Hepatocyte (in vitro differentiated cells): ENCODE measurements at regions not wholly inside any gene's neighbourhood (a gene's known extent, or its start where the extent isn't known, plus 50 kb on each side); places are given as distances from the start of the nearest gene placed in this dataset.

ENCODE experiments used
- DNase-seq: peaks from one replicate; pipeline ENCODE4 v3.0.0-alpha.2; 2016; ENCODE audit warnings: low spot score
- H2AFZ ChIP-seq: fragments of 200-600 bp; sonication (generic); 2 replicates; pipeline ENCODE4 v1.6.0; 2016; ENCODE audit warnings: antibody characterized with exemption, mild to moderate bottlenecking
- H3K27ac ChIP-seq: fragments of 200-600 bp; sonication (generic); 2 replicates; pipeline ENCODE4 v1.5.1; 2016; ENCODE audit warnings: mild to moderate bottlenecking
- H3K27me3 ChIP-seq: fragments of 200-600 bp; sonication (generic); 2 replicates; pipeline ENCODE4 v1.6.1; 2016
- H3K36me3 ChIP-seq: fragments of 200-600 bp; sonication (generic); replicated peaks from 2 replicates; pipeline ENCODE4 v1.5.1; 2016; ENCODE audit warnings: low read depth; ENCODE audit not compliant: insufficient read depth
- H3K4me1 ChIP-seq: fragments of 200-600 bp; sonication (generic); 2 replicates; pipeline ENCODE4 v1.5.1; 2016; ENCODE audit warnings: mild to moderate bottlenecking, moderate library complexity; ENCODE audit not compliant: insufficient read depth
- H3K4me2 ChIP-seq: fragments of 200-600 bp; sonication (generic); 2 replicates; pipeline ENCODE4 v1.6.0; 2016
- H3K4me3 ChIP-seq: fragments of 200-600 bp; sonication (generic); 2 replicates; pipeline ENCODE4 v1.5.1; 2016; ENCODE audit warnings: mild to moderate bottlenecking
- H3K79me2 ChIP-seq: fragments of 200-600 bp; sonication (generic); 2 replicates; pipeline ENCODE4 v1.6.0; 2017; ENCODE audit warnings: mild to moderate bottlenecking
- H3K9me2 ChIP-seq: fragments of 200-600 bp; sonication (generic); replicated peaks from 2 replicates; pipeline ENCODE4 v1.6.0; 2017; ENCODE audit warnings: mild to moderate bottlenecking; ENCODE audit not compliant: insufficient read depth
- H3K9me3 ChIP-seq: fragments of 200-600 bp; sonication (generic); 2 replicates; pipeline ENCODE4 v1.5.1; 2016; ENCODE audit warnings: low read depth, mild to moderate bottlenecking
- H4K20me1 ChIP-seq: fragments of 200-600 bp; sonication (generic); 2 replicates; pipeline ENCODE4 v1.6.0; 2016; ENCODE audit warnings: mild to moderate bottlenecking; ENCODE audit not compliant: insufficient read depth, poor library complexity, severe bottlenecking
- EZH2 ChIP-seq: fragments of 200-600 bp; sonication (generic); IDR thresholded peaks from 2 replicates; pipeline ENCODE4 v1.6.1; 2016; ENCODE audit warnings: antibody characterized with exemption, mild to moderate bottlenecking, borderline replicate concordance
- EZH2phosphoT487 ChIP-seq: fragments of 200-600 bp; sonication (generic); IDR thresholded peaks from one replicate; pipeline ENCODE4 v1.6.1; 2018; ENCODE audit warnings: antibody characterized with exemption, mild to moderate bottlenecking, low read depth, moderate library complexity; ENCODE audit not compliant: unreplicated experiment, severe bottlenecking
- WGBS: methylation state at CpG from one replicate; pipeline ENCODE4 v1.1.6; 2016; ENCODE audit warnings: low lambda C conversion rate; ENCODE audit errors: missing lambda C conversion rate; 5-methylcytosine and 5-hydroxymethylcytosine counted together
- TF ChIP-seq, protein P1 (sequence below): fragments of 200-600 bp; sonication (generic); IDR thresholded peaks from 2 replicates; pipeline ENCODE4 v1.5.1; 2016; ENCODE audit warnings: antibody characterized with exemption, mild to moderate bottlenecking; ENCODE audit not compliant: poor library complexity

DNA sequence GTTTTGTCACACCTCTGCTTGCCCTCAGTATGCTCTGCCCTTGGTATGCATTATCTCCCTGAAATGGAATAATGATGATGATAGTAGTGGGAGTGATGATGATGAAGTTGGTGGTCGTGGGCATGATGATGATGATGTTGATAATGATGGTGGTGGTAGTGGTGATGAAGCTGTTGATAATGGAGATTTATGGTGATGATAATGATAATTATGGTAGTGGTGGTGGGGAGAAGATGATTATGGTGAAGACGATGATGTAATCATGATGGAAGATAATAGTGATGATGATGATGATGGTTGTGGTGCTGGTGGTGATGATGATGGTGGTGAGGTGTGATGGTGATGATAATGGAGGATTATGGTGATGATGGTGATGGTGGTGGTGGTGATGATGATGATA is 390.1 kb upstream of the EEF2KMT start:
- H4K20me1 ChIP-seq = no peaks in the 10 kb centered on the region
- H3K36me3 ChIP-seq = no peaks in the 10 kb centered on the region
- DNase-seq = no peak
- H2AFZ ChIP-seq = no peak overlapping the region
- H3K9me3 ChIP-seq = no peaks in the 10 kb centered on the region
- no peaks in the 10 kb centered on the region for H3K79me2 ChIP-seq
- 95% methylated on average over 2 of the region's 2 CpGs for WGBS
- TF ChIP-seq, protein P1, sequence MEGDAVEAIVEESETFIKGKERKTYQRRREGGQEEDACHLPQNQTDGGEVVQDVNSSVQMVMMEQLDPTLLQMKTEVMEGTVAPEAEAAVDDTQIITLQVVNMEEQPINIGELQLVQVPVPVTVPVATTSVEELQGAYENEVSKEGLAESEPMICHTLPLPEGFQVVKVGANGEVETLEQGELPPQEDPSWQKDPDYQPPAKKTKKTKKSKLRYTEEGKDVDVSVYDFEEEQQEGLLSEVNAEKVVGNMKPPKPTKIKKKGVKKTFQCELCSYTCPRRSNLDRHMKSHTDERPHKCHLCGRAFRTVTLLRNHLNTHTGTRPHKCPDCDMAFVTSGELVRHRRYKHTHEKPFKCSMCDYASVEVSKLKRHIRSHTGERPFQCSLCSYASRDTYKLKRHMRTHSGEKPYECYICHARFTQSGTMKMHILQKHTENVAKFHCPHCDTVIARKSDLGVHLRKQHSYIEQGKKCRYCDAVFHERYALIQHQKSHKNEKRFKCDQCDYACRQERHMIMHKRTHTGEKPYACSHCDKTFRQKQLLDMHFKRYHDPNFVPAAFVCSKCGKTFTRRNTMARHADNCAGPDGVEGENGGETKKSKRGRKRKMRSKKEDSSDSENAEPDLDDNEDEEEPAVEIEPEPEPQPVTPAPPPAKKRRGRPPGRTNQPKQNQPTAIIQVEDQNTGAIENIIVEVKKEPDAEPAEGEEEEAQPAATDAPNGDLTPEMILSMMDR = no peak
- TF ChIP-seq EZH2phosphoT487 (no peak), EZH2 (no peak)
- no peak overlapping the region for H3K4me2 ChIP-seq
- no peak overlapping the region for H3K27ac ChIP-seq
- H3K27me3 ChIP-seq = no peaks in the 10 kb centered on the region
- no peaks in the 10 kb centered on the region for H3K4me1 ChIP-seq
- H3K9me2 ChIP-seq = no peaks in the 10 kb centered on the region
- no peak overlapping the region for H3K4me3 ChIP-seq

DNA sequence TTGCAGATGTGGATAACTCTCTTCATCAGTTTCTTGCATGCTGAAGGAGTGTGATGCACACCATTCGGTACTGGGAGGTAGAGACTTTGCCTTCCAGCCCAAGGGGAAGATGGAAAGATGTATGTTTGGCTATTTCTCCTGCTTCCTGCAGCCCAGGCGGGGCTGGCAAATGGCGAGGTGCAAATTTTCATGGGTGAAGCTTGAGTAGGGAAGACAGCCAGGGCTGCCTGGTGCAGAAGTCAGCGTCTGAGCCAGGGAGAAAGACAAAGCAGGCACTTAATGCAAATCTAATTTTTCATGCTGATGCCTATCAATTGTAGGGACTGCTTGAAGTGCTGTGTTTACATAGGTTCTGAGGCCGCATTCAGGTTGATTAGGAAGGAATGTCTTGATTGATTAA is 384.7 kb upstream of the EEF2KMT start:
- WGBS = 63% methylated on average over 5 of the region's 5 CpGs
- no peaks in the 10 kb centered on the region for H3K36me3 ChIP-seq
- H4K20me1 ChIP-seq = no peaks in the 10 kb centered on the region
- no peaks in the 10 kb centered on the region for H3K9me3 ChIP-seq
- no peak overlapping the region for H2AFZ ChIP-seq
- H3K27me3 ChIP-seq = peaks cover 7% of the 10 kb centered on the region
- H3K4me2 ChIP-seq = no peak overlapping the region
- no peak for DNase-seq
- TF ChIP-seq EZH2 (no peak), EZH2phosphoT487 (no peak)
- TF ChIP-seq, protein P1 = no peak
- no peaks in the 10 kb centered on the region for H3K79me2 ChIP-seq
- H3K9me2 ChIP-seq = no peaks in the 10 kb centered on the region
- no peak overlapping the region for H3K27ac ChIP-seq
- H3K4me1 ChIP-seq = no peaks in the 10 kb centered on the region
- H3K4me3 ChIP-seq = no peak overlapping the region

DNA sequence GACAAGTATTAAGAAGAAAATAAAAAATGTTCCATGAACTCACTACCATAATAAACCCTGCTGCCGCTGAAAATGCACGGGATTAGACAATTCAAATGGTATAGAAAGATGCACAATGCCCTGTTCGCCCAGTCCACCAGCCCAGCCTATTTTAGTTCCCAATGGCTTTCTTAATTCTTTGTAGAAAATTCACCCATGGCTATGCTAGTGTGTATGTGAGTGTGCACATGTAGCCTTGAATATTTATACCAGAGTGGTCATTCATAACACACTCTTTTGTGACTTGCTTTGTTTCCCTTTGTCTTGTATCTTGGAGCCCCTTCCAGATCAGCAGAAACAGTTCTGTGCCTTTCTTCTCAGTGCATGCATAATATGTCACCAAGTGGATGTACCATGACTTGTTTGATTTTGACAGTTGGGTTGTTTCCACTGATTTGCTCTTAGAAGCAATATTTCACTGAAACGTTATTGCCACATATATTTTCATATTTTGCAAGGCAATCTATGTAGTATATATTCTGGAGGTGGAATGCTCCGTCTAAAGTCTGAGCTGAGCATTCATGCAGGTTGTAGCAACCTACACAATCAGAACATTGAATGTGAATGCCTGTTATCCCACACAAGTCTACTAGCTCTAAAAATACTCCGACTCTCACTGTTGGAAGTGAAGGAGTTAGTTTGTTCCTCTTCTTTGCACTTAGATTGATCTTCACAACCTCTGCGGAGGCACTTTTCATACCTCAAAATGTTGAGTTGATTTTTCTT is 383.0 kb upstream of the EEF2KMT start:
- no peak overlapping the region for H3K4me2 ChIP-seq
- no peaks in the 10 kb centered on the region for H3K4me1 ChIP-seq
- no peak for DNase-seq
- H3K27ac ChIP-seq = no peak overlapping the region
- H4K20me1 ChIP-seq = no peaks in the 10 kb centered on the region
- no peaks in the 10 kb centered on the region for H3K36me3 ChIP-seq
- no peaks in the 10 kb centered on the region for H3K9me2 ChIP-seq
- H3K4me3 ChIP-seq = no peak overlapping the region
- no peaks in the 10 kb centered on the region for H3K79me2 ChIP-seq
- WGBS = 75% methylated on average over 7 of the region's 7 CpGs
- TF ChIP-seq EZH2phosphoT487 (no peak), EZH2 (no peak)
- TF ChIP-seq, protein P1 = no peak
- no peak overlapping the region for H2AFZ ChIP-seq
- no peaks in the 10 kb centered on the region for H3K9me3 ChIP-seq
- H3K27me3 ChIP-seq = peaks cover 7% of the 10 kb centered on the region
